GM12874 (cell line): ENCODE measurements at regions not wholly inside any gene's neighbourhood (a gene's known extent, or its start where the extent isn't known, plus 50 kb on each side); places are given as distances from the start of the nearest gene placed in this dataset.

Experiments used
- CTCF ChIP-seq: IDR thresholded peaks from 2 replicates; pipeline ENCODE4 v1.5.1; 2011; ENCODE audit warnings: low read depth, mild to moderate bottlenecking, control low read depth, low read length, moderate library complexity; ENCODE audit not compliant: insufficient read depth

- no peak for TF ChIP-seq CTCF
Measured at GRCh38 chr2:6394276-6394675, 471.4 kb downstream of the CMPK2 start.

- no peak for TF ChIP-seq CTCF
Measured at GRCh38 chr2:6398421-6398820, 467.3 kb downstream of the CMPK2 start.

- no peak for TF ChIP-seq CTCF
Measured at GRCh38 chr2:6401301-6401700, 464.4 kb downstream of the CMPK2 start.

GRCh38 chr2:6408057-6408456 is 457.6 kb downstream of the CMPK2 start:
- no peak for TF ChIP-seq CTCF

GRCh38 chr2:6410313-6410712 is 455.4 kb downstream of the CMPK2 start:
- no peak for TF ChIP-seq CTCF

GRCh38 chr2:6412533-6413091 is 453.1 kb downstream of the CMPK2 start:
- no peak for TF ChIP-seq CTCF

- TF ChIP-seq CTCF, result no peak
Measured at GRCh38 chr2:6417050-6417449, 448.7 kb downstream of the CMPK2 start.

- no peak for TF ChIP-seq CTCF
Measured at GRCh38 chr2:6418291-6418690, 447.4 kb downstream of the CMPK2 start.
